HG03025 (cell line): ENCODE measurements at regions not wholly inside any gene's neighbourhood (a gene's known extent, or its start where the extent isn't known, plus 50 kb on each side); places are given as distances from the start of the nearest gene placed in this dataset.

Source experiments
- ATAC-seq: cut with Tn5 transposase; IDR thresholded peaks from one replicate; pipeline ENCODE4 v1.9.1; 2021; ENCODE audit warnings: mild to moderate bottlenecking, moderate library complexity; ENCODE audit not compliant: unreplicated experiment, low FRiP score

- ATAC-seq: no peak
Measured at GRCh38 chr7:125602441-125602840, 672.8 kb upstream of the POT1 start.

GRCh38 chr7:125599387-125599786 lies 669.8 kb upstream of the POT1 start:
- ATAC-seq: no peak

- no peak for ATAC-seq
Measured at GRCh38 chr7:125592331-125592730, 662.7 kb upstream of the POT1 start.

- ATAC-seq: no peak
Measured at GRCh38 chr7:125573126-125573525, 643.5 kb upstream of the POT1 start.

GRCh38 chr7:125572414-125572813 lies 642.8 kb upstream of the POT1 start:
- no peak for ATAC-seq

GRCh38 chr7:125568799-125569198 lies 639.2 kb upstream of the POT1 start:
- peak; percentile 98 for ATAC-seq

- no peak for ATAC-seq
Measured at GRCh38 chr7:125567686-125568085, 638.1 kb upstream of the POT1 start.

GRCh38 chr7:125563964-125564529 lies 634.4 kb upstream of the POT1 start:
- ATAC-seq: no peak

GRCh38 chr7:125563557-125563956 lies 633.9 kb upstream of the POT1 start:
- no peak for ATAC-seq

- ATAC-seq: no peak
Measured at GRCh38 chr7:125561006-125561405, 631.4 kb upstream of the POT1 start.

- no peak for ATAC-seq
Measured at GRCh38 chr7:125559921-125560320, 630.3 kb upstream of the POT1 start.

- no peak for ATAC-seq
Measured at GRCh38 chr7:125555916-125556315, 626.3 kb upstream of the POT1 start.

GRCh38 chr7:125551008-125551407 lies 621.4 kb upstream of the POT1 start:
- ATAC-seq: no peak

GRCh38 chr7:125547505-125547904 lies 617.9 kb upstream of the POT1 start:
- no peak for ATAC-seq

GRCh38 chr7:125530553-125530952 lies 600.9 kb upstream of the POT1 start:
- no peak for ATAC-seq

GRCh38 chr7:125529249-125529648 lies 599.6 kb upstream of the POT1 start:
- ATAC-seq: no peak

- ATAC-seq: no peak
Measured at GRCh38 chr7:125526958-125527357, 597.3 kb upstream of the POT1 start.

GRCh38 chr7:125526092-125526491 lies 596.5 kb upstream of the POT1 start:
- no peak for ATAC-seq

- ATAC-seq: no peak
Measured at GRCh38 chr7:125516194-125516593, 586.6 kb upstream of the POT1 start.

GRCh38 chr7:125512373-125512772 lies 582.7 kb upstream of the POT1 start:
- no peak for ATAC-seq

- ATAC-seq: no peak
Measured at GRCh38 chr7:125511310-125511709, 581.7 kb upstream of the POT1 start.

- no peak for ATAC-seq
Measured at GRCh38 chr7:125506331-125506730, 576.7 kb upstream of the POT1 start.

GRCh38 chr7:125504848-125505247 lies 575.2 kb upstream of the POT1 start:
- ATAC-seq: no peak
